ENCODE measurements at regions not wholly inside any gene's neighbourhood (a gene's known extent, or its start where the extent isn't known, plus 50 kb on each side); places are given as distances from the start of the nearest gene placed in this dataset.
"Not testable (repeated sequence)": the region's sequence is repeated elsewhere in the genome, so short reads cannot be mapped to it uniquely, and the experiment has no call there.

DNA sequence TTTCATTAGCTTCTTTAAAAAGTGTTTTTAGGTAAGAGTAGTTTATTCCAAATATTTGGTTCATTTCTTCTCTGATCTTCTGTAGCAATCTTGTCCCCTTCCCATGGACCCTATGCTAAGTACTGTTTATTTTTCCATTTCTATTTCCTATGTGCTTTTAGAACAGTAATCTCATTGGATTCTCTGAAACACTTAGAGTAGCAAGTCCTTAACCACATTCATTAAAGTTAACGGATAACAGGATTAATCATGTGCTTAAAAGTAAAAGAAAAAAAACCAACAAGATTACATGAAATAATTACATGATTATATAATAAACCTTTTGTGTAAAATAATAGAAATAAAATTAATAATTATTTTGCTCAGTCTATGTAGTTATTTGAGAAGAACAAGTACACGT is 929.7 kb downstream of the C4orf33 start:
- DNase-seq = no peak

GRCh38 chr4:130026185-130026584 is 930.2 kb downstream of the C4orf33 start:
- no peak for DNase-seq

GRCh38 chr4:130027973-130028372 is 932.0 kb downstream of the C4orf33 start:
- no peak for DNase-seq

DNA sequence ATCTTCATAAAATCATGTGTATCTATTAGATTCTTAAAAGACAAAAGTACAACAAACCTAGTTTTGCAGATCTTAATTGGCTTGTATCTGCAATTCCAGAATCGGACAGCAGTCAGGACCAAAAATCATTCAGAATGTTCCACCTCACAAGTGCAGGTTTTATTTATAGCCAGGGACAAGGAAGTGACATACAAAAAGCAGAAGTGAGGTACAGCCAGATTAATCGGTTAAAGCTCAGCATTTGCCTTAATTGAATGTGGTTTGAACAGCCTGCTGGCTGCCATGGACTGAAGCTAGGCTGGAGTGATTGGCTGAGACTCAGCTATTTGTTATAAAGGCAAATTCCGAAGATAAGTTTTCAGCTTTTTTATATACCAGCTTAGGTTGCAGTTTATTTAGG is 932.6 kb downstream of the C4orf33 start:
- DNase-seq = no peak

DNA sequence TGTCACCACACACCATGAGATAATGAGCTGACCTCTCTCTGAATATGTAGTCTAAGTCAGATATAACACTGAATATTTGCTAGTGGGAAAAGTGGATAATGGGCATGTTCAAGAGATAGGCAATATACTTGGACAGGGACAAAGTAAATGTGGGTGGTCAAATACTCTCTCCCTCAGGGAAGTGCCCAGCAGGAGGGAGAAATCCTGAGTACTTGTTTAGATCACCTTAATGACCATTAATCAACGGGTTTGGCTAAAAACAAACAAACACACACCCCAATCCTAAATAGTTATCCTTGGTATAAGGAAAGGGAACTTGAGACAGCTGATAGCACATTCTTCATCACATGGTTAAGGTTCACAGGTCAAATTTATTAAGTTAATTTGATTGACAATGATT is 933.5 kb downstream of the C4orf33 start:
- DNase-seq = no peak

DNA sequence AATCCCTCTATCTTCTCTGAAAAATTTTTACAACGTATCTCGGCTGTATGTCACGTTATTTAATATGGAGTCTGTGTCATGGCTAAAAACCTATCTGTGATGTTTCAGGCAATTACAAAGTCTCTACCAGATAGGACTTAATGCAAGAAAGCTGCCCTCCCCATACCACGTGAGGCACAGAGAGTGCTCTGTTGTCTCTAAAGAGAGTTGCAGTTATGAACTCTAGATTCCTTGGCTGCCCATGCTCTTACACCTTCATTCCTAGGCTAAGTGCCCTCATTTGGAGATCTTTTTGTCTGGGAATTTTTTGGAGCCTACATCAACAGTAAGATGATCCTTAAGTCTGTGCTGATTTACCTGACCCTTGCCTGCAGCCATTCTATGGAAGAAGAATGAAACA is 935.9 kb downstream of the C4orf33 start:
- no peak for DNase-seq

DNA sequence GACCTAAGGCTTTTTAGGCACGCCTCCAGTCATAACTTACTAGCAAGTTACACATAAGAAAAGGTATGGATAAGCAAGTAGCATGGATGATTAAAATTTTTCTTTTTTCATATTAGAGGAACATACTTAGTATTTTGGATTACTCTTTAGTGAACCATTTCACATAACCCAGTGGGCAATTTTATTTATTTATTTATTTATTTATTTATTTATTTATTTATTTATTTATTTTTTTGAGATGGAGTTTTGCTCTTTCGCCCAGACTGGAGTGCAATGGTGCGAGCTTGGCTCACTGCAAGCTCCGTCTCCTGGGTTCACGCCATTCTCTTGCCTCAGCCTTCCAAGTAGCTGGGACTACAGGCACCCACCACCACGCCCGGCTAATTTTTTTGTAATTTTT is 937.7 kb downstream of the C4orf33 start:
- not testable (repeated sequence) for DNase-seq

DNA sequence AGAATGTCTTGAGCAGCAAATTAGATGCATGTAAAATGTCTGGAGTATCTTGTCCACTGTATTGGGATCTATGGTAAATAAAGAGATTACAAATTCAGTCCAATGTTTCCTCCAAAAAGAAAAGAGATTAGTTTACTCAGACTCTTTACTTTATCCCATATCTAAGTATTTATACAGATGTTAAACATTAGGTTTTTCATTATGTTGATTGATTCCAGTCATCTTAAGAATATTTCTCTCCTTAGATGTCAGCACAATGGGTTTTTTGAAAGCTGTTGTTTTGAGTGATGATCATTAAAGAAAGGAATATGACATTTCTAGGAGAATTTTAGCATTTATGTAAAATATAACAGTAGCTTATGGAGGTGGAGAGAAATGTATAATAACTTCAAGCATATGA is 938.9 kb downstream of the C4orf33 start:
- DNase-seq = no peak

- DNase-seq = no peak
Measured at GRCh38 chr4:130035391-130035790, 939.4 kb downstream of the C4orf33 start.

- not testable (repeated sequence) for DNase-seq
Measured at GRCh38 chr4:130037866-130038265, 941.9 kb downstream of the C4orf33 start.

GRCh38 chr4:130038540-130038939 is 942.6 kb downstream of the C4orf33 start:
- DNase-seq = not testable (repeated sequence)

- no peak for DNase-seq
Measured at GRCh38 chr4:130043732-130044160, 947.8 kb downstream of the C4orf33 start.

- DNase-seq = no peak
Measured at GRCh38 chr4:130044788-130045531, 949.0 kb downstream of the C4orf33 start.

- no peak for DNase-seq
Measured at GRCh38 chr4:130053723-130054122, 957.8 kb downstream of the C4orf33 start.

GRCh38 chr4:130054908-130055307 is 959.0 kb downstream of the C4orf33 start:
- DNase-seq = no peak

DNA sequence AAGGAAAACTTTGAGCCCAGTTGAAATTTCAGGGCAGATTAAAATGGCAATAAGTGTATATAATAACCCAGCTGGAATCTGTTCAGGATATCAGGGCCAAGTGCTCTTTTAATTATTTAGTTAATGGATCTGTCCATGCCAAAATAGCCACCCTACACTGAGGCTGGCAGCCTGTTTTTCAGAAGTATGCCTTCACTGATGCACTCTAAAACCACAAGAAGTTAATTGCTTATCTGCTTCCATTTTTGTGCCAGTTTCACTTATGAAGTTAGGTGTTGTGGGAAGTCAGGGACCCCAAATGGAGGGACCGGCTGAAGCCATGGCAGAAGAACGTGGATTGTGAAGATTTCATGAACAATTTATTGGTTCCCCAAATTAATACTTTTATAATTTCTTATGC is 960.3 kb downstream of the C4orf33 start:
- no peak for DNase-seq

DNA sequence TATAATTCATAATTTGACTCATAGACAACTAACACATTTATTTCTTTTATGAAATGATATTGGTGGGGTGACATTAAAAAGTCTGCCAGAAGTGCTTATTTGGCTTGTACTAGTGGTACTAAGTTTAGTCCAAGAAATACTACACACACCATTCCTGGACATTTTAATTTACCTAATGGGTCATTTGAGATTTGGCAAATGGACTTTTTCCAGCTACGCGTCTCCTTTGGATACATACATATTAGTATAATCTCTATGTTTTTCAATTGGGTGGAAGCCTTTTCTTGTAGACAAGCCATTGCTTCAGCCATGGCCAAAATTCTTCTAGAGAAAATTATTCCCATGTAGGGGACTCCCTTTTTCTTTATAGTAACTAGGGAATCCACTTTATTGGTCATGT is 968.5 kb downstream of the C4orf33 start:
- no peak for DNase-seq

GRCh38 chr4:130067419-130067818 is 971.5 kb downstream of the C4orf33 start:
- DNase-seq = no peak

GRCh38 chr4:130068072-130068471 is 972.1 kb downstream of the C4orf33 start:
- no peak for DNase-seq

DNA sequence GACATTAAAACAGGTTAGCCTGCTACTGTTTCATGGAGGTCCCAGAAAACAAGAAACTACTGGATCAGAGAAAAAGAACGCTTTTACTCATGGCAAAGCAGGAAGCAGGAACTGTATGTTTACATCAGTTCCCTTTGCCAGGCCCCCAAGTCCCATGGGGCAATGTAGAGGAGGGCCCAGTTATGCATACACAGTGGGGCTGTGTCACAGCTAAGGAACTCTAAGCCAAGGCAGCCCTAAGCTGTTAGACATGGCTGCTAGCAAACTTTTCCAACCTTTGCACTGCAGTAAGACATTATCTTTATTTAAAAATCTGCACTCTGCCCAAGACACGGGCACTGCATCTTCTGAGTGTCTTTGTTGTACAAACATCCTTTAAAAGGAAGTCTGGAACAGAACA is 975.8 kb downstream of the C4orf33 start:
- no peak for DNase-seq

GRCh38 chr4:130073145-130073790 is 977.3 kb downstream of the C4orf33 start:
- no peak for DNase-seq

GRCh38 chr4:130074096-130074495 is 978.1 kb downstream of the C4orf33 start:
- no peak for DNase-seq

GRCh38 chr4:130077275-130077674 is 981.3 kb downstream of the C4orf33 start:
- no peak for DNase-seq

DNA sequence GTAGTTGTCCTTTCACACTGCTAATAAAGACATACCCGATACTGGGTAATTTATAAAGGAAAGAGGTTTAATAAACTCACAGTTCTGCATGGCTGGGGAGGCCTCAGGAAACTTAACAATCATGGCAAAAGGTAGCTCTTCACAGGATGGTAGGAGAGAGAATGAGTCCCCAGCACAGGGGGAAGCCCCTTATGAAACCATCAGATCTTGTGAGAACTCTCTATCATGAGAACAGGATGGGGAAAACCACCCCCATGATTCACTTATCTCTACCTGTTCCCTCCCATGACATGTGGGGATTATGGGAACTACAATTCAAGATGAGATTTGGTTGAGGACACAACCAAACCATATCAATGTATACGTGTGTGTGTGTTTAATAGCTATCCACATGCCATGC is 983.1 kb downstream of the C4orf33 start:
- not testable (repeated sequence) for DNase-seq
